ENCODE measurements at regions not wholly inside any gene's neighbourhood (a gene's known extent, or its start where the extent isn't known, plus 50 kb on each side); places are given as distances from the start of the nearest gene placed in this dataset.
"Not testable (repeated sequence)": the region's sequence is repeated elsewhere in the genome, so short reads cannot be mapped to it uniquely, and the experiment has no call there.

GRCh38 chr6:15930207-15930606 lies 198.7 kb upstream of the MYLIP start:
- FAIRE-seq (no peak), DNase-seq (ENCODE audit: low spot score) (no peak)

- no peak for FAIRE-seq
- DNase-seq (ENCODE audit: low spot score): no peak
Measured at GRCh38 chr6:15929685-15930084, 199.2 kb upstream of the MYLIP start.

- DNase-seq (ENCODE audit: low spot score) (no peak), FAIRE-seq (no peak)
Measured at GRCh38 chr6:15927531-15928225, 201.2 kb upstream of the MYLIP start.

- no peak for FAIRE-seq
- no peak for DNase-seq (ENCODE audit: low spot score)
Measured at GRCh38 chr6:15926256-15926655, 202.6 kb upstream of the MYLIP start.

- no peak for FAIRE-seq
- no peak for DNase-seq (ENCODE audit: low spot score)
Measured at GRCh38 chr6:15924893-15925292, 204.0 kb upstream of the MYLIP start.

GRCh38 chr6:15922510-15923250 lies 206.2 kb upstream of the MYLIP start:
- FAIRE-seq (no peak), DNase-seq (ENCODE audit: low spot score) (no peak)

- FAIRE-seq (no peak), DNase-seq (ENCODE audit: low spot score) (no peak)
Measured at GRCh38 chr6:15921243-15921642, 207.6 kb upstream of the MYLIP start.

- no peak for FAIRE-seq
- no peak for DNase-seq (ENCODE audit: low spot score)
Measured at GRCh38 chr6:15916581-15916980, 212.3 kb upstream of the MYLIP start.

GRCh38 chr6:15915508-15916178 lies 213.2 kb upstream of the MYLIP start:
- no peak for DNase-seq (ENCODE audit: low spot score)

GRCh38 chr6:15914553-15914952 lies 214.3 kb upstream of the MYLIP start:
- FAIRE-seq (no peak), DNase-seq (ENCODE audit: low spot score) (no peak)

More at GRCh38 chr6:15915508-15916178, 213.2 kb upstream of the MYLIP start:
- no peak for FAIRE-seq

- DNase-seq (ENCODE audit: low spot score) (no peak), FAIRE-seq (no peak)
Measured at GRCh38 chr6:15913573-15913972, 215.3 kb upstream of the MYLIP start.

GRCh38 chr6:15912505-15913400 lies 216.1 kb upstream of the MYLIP start:
- no peak for FAIRE-seq

GRCh38 chr6:15911753-15912504 lies 217.0 kb upstream of the MYLIP start:
- FAIRE-seq: no peak
- DNase-seq (ENCODE audit: low spot score): no peak

More at GRCh38 chr6:15912505-15913400, 216.1 kb upstream of the MYLIP start:
- DNase-seq (ENCODE audit: low spot score): no peak

- DNase-seq (ENCODE audit: low spot score) (no peak), FAIRE-seq (no peak)
Measured at GRCh38 chr6:15909290-15910070, 219.4 kb upstream of the MYLIP start.

- DNase-seq (ENCODE audit: low spot score) (no peak), FAIRE-seq (no peak)
Measured at GRCh38 chr6:15908871-15909270, 220.0 kb upstream of the MYLIP start.

GRCh38 chr6:15907914-15908518 lies 220.9 kb upstream of the MYLIP start:
- DNase-seq (ENCODE audit: low spot score): no peak
- FAIRE-seq: no peak

GRCh38 chr6:15907220-15907913 lies 221.5 kb upstream of the MYLIP start:
- not testable (repeated sequence) for DNase-seq (ENCODE audit: low spot score); FAIRE-seq

GRCh38 chr6:15906420-15907016 lies 222.4 kb upstream of the MYLIP start:
- FAIRE-seq (no peak), DNase-seq (ENCODE audit: low spot score) (no peak)

Data from urothelium cell line (cell line).